Osteocyte (in vitro differentiated cells): ENCODE measurements at regions not wholly inside any gene's neighbourhood (a gene's known extent, or its start where the extent isn't known, plus 50 kb on each side); places are given as distances from the start of the nearest gene placed in this dataset.
A peak's percentile ranks its signal among the peaks of the same experiment; 100 is the strongest.

ENCODE experiments used
- DNase-seq: peaks from one replicate; pipeline ENCODE4 v3.0.0; 2021; ENCODE audit warnings: mixed read lengths; ENCODE audit not compliant: unreplicated experiment; ENCODE audit errors: extremely low spot score
- H3K27ac Mint-ChIP-seq: one replicate; pipeline ENCODE4 v1.8.0; 2021; ENCODE audit warnings: mild to moderate bottlenecking, mixed read lengths; ENCODE audit not compliant: unreplicated experiment
- H3K27me3 Mint-ChIP-seq: one replicate; pipeline ENCODE4 v1.8.0; 2021; ENCODE audit warnings: mixed read lengths; ENCODE audit not compliant: unreplicated experiment
- H3K36me3 Mint-ChIP-seq: one replicate; pipeline ENCODE4 v1.8.0; 2021; ENCODE audit warnings: mixed read lengths; ENCODE audit not compliant: unreplicated experiment
- H3K4me1 Mint-ChIP-seq: one replicate; pipeline ENCODE4 v1.8.0; 2021; ENCODE audit warnings: mixed read lengths; ENCODE audit not compliant: unreplicated experiment
- H3K4me3 Mint-ChIP-seq: one replicate; pipeline ENCODE4 v1.8.0; 2021; ENCODE audit warnings: mild to moderate bottlenecking, moderate library complexity, mixed read lengths; ENCODE audit not compliant: unreplicated experiment
- H3K9me3 Mint-ChIP-seq: one replicate; pipeline ENCODE4 v1.8.0; 2021; ENCODE audit warnings: mixed read lengths; ENCODE audit not compliant: unreplicated experiment
- TF ChIP-seq, protein P1 (sequence below): fragments of 200-600 bp; sonication (generic); IDR thresholded peaks from 2 replicates; pipeline ENCODE4 v1.5.0; 2021; ENCODE audit warnings: antibody characterized with exemption, mild to moderate bottlenecking, moderate library complexity

DNA sequence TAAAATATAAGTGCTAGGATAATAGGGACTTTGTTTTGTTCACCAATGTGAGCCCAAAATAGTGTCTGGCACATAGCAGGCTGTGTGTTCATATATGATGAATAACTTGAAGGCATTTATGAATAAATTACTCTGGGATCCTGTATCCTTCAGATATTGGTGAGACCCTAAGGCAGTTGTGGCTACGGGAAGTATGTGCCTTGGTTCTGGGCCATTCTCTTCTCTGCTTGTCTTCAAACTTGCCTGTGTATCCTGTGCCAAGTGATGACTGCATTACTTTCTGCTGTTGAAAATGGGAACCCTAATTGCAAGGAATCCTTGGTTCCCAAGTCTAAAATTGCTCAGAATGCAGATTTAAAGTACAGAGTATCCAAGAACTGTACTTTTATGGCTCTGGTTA is 67.6 kb upstream of the KTN1 start:
- Mint-ChIP-seq H3K4me1 (peaks cover 15% of the 10 kb centered on the region), H3K27me3 (no peaks in the 10 kb centered on the region), H3K36me3 (no peaks in the 10 kb centered on the region), H3K4me3 (no peak overlapping the region), H3K9me3 (peaks cover 4% of the 10 kb centered on the region), H3K27ac (no peak overlapping the region)
- TF ChIP-seq, protein P1, sequence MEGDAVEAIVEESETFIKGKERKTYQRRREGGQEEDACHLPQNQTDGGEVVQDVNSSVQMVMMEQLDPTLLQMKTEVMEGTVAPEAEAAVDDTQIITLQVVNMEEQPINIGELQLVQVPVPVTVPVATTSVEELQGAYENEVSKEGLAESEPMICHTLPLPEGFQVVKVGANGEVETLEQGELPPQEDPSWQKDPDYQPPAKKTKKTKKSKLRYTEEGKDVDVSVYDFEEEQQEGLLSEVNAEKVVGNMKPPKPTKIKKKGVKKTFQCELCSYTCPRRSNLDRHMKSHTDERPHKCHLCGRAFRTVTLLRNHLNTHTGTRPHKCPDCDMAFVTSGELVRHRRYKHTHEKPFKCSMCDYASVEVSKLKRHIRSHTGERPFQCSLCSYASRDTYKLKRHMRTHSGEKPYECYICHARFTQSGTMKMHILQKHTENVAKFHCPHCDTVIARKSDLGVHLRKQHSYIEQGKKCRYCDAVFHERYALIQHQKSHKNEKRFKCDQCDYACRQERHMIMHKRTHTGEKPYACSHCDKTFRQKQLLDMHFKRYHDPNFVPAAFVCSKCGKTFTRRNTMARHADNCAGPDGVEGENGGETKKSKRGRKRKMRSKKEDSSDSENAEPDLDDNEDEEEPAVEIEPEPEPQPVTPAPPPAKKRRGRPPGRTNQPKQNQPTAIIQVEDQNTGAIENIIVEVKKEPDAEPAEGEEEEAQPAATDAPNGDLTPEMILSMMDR = no peak
- no peak for DNase-seq

DNA sequence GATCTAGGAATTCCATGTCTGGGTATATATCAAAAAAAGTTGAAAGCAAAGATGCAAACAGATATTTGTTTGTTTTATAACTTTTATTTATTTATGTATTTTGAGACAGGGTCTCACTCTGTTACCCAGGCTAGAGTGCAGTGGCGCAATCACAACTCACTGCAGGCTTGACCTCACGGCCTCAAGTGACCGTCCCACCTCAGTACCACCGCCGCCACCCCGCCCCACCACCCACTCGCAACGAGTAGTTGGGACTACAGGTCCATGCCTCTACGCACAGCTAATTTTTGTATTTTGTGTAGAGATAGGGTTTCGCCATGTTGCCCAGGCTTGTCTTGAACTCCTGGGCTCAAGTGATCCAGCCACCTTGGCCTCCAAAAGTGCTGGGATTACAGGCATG is 66.5 kb upstream of the KTN1 start:
- Mint-ChIP-seq H3K9me3 (peaks cover 4% of the 10 kb centered on the region), H3K4me3 (no peak overlapping the region), H3K27me3 (no peaks in the 10 kb centered on the region), H3K36me3 (no peaks in the 10 kb centered on the region), H3K27ac (no peak overlapping the region), H3K4me1 (peaks cover 19% of the 10 kb centered on the region)
- no peak for DNase-seq
- TF ChIP-seq, protein P1 = no peak

DNA sequence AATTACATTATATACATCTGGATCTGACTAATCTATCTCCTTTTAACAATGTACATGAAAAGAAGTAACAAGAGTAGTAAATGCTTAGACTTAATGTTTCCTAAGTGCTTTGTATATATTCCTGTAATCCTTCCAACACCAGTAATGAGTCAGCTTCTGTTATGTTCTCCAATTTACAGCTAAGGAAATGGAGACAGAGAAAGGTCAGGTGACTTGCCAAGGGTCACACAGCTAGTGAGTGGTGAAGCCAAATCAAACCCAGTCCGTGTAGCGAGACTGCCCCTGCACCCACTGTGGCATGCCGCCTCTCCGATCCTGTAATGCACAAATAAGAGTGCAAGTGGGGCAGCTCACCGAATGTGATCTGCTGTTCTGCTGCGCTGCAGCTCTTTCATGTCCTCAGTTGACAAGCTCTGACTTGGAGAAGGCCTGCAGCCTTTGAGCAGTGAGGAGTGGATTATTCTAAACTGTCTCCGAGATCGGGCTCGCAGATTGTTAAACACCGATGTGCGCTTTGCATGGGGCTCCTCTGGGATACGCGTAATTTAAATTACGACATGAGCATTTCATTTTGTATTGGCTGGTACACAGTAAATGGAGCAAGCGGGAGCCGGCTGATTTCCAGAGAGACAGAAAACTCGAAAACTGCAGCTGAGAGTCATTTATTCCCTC is 65.1 kb upstream of the KTN1 start:
- Mint-ChIP-seq H3K27me3 (no peaks in the 10 kb centered on the region), H3K9me3 (peaks cover 4% of the 10 kb centered on the region), H3K27ac (peak overlapping the region; percentile 12), H3K4me1 (peaks cover 20% of the 10 kb centered on the region), H3K4me3 (no peak overlapping the region), H3K36me3 (no peaks in the 10 kb centered on the region)
- TF ChIP-seq, protein P1 = no peak
- DNase-seq = no peak

DNA sequence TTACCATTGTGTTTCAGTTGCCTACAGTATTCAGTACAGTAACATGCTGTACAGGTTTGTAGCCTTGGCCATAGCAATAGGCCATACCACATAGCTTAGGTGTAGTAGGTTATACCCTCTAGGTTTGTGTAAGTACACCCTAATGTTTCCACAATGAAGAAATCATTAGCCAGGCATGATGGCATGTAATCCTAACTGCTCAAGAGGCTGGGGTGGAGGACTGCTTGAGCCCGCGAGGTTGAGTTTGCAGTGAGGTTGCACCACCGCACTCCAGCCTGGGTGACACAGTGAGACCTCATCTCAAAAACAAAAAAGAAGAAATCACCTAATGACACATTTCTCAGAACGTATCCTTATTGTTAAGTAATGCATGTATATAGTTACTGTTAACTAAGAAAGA is 63.2 kb upstream of the KTN1 start:
- H3K4me3 Mint-ChIP-seq = no peak overlapping the region
- no peaks in the 10 kb centered on the region for H3K36me3 Mint-ChIP-seq

DNA sequence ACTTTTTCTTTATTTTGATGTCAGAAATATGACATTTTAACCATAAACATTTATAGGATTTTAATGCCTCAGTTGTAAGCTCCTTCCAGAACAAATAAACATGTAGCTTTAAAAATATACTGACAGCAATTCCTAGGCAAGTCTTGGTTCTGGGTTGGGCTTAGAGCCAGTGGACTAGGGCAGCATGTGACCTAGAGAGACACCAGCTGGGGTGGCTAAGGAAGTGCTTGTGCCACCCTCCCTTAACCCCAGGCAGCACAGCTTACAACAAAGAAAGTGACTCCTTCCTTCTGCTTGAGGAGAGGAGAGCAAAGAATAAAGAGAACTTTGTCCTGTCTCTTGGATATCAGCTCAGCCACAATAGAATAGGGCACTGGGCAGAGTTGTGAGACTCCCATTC is 61.6 kb upstream of the KTN1 start:
- peaks cover 3% of the 10 kb centered on the region for H3K36me3 Mint-ChIP-seq
- peaks cover 3% of the 10 kb centered on the region for H3K27me3 Mint-ChIP-seq
- no peak overlapping the region for H3K27ac Mint-ChIP-seq
- H3K4me1 Mint-ChIP-seq = peaks cover 20% of the 10 kb centered on the region
- TF ChIP-seq, protein P1 = no peak
- H3K9me3 Mint-ChIP-seq = peaks cover 14% of the 10 kb centered on the region
- no peak for DNase-seq
- no peak overlapping the region for H3K4me3 Mint-ChIP-seq

More for the DNA sequence above, 63.2 kb upstream of the KTN1 start:
- TF ChIP-seq, protein P1 = no peak
- no peak for DNase-seq
- Mint-ChIP-seq H3K4me1 (peaks cover 20% of the 10 kb centered on the region), H3K27ac (no peak overlapping the region), H3K27me3 (peaks cover 3% of the 10 kb centered on the region), H3K9me3 (peaks cover 6% of the 10 kb centered on the region)
